H9 (cell line): ENCODE measurements at regions not wholly inside any gene's neighbourhood (a gene's known extent, or its start where the extent isn't known, plus 50 kb on each side); places are given as distances from the start of the nearest gene placed in this dataset.

Experiments used
- DNase-seq: peaks from one replicate; pipeline ENCODE4 v3.0.0-alpha.2; 2017
- H2AFZ ChIP-seq: one replicate; pipeline ENCODE4 v1.6.1; 2013; ENCODE audit warnings: mild to moderate bottlenecking, low read length, control low read depth, moderate library complexity
- H2AK5ac ChIP-seq: 2 replicates; pipeline ENCODE4 v1.6.1; 2013; ENCODE audit warnings: low read length, control low read depth, mixed read lengths; ENCODE audit not compliant: insufficient read length
- H2BK120ac ChIP-seq: one replicate; pipeline ENCODE4 v1.6.1; 2013; ENCODE audit warnings: low read depth, mild to moderate bottlenecking, low read length, control low read depth, inconsistent platforms; ENCODE audit not compliant: poor library complexity, severe bottlenecking
- H2BK12ac ChIP-seq: 2 replicates; pipeline ENCODE4 v1.6.1; 2013; ENCODE audit warnings: low read length, control low read depth, mixed read lengths, low read depth; ENCODE audit not compliant: insufficient read length
- H2BK15ac ChIP-seq: 2 replicates; pipeline ENCODE4 v1.6.1; 2013; ENCODE audit warnings: low read depth, low read length, control low read depth
- H2BK20ac ChIP-seq: one replicate; pipeline ENCODE4 v1.6.1; 2013; ENCODE audit warnings: low read depth, mild to moderate bottlenecking, low read length, control low read depth, inconsistent platforms; ENCODE audit not compliant: poor library complexity, severe bottlenecking
- H2BK5ac ChIP-seq: 2 replicates; pipeline ENCODE4 v1.6.1; 2013; ENCODE audit warnings: low read length, control low read depth, mixed read lengths; ENCODE audit not compliant: insufficient read length
- H3K14ac ChIP-seq: 2 replicates; pipeline ENCODE4 v1.6.1; 2013; ENCODE audit warnings: low read length, control low read depth; ENCODE audit not compliant: insufficient read depth
- H3K18ac ChIP-seq: 2 replicates; pipeline ENCODE4 v1.6.1; 2013; ENCODE audit warnings: low read depth, mild to moderate bottlenecking, mixed read lengths, low read length, control low read depth; ENCODE audit not compliant: insufficient read length
- H3K23ac ChIP-seq: 2 replicates; pipeline ENCODE4 v1.6.1; 2013; ENCODE audit warnings: low read length, control low read depth, mixed read lengths, low read depth; ENCODE audit not compliant: insufficient read length
- H3K23me2 ChIP-seq: 2 replicates; pipeline ENCODE4 v1.6.1; 2013; ENCODE audit warnings: low read depth, mild to moderate bottlenecking, mixed read lengths, low read length, control low read depth; ENCODE audit not compliant: insufficient read length, poor library complexity, severe bottlenecking
- H3K27ac ChIP-seq: 2 replicates; pipeline ENCODE4 v1.5.1; 2013; ENCODE audit warnings: low read length, control low read depth, mixed read lengths, low read depth; ENCODE audit not compliant: insufficient read length
- H3K27me3 ChIP-seq: 2 replicates; pipeline ENCODE4 v1.6.1; 2013; ENCODE audit warnings: low read length, control low read depth, inconsistent platforms; ENCODE audit not compliant: insufficient read depth
- H3K4ac ChIP-seq: 2 replicates; pipeline ENCODE4 v1.6.1; 2013; ENCODE audit warnings: low read depth, mild to moderate bottlenecking, control low read depth, inconsistent platforms, low read length, moderate library complexity
- H3K4me1 ChIP-seq: 2 replicates; pipeline ENCODE4 v1.6.1; 2013; ENCODE audit warnings: low read length, control low read depth, inconsistent platforms; ENCODE audit not compliant: insufficient read depth
- H3K4me2 ChIP-seq: 2 replicates; pipeline ENCODE4 v1.6.1; 2013; ENCODE audit warnings: low read length, control low read depth, mixed read lengths; ENCODE audit not compliant: insufficient read length, insufficient read depth
- H3K56ac ChIP-seq: 2 replicates; pipeline ENCODE4 v1.6.1; 2013; ENCODE audit warnings: low read depth, mild to moderate bottlenecking, mixed read lengths, low read length, control low read depth; ENCODE audit not compliant: insufficient read length
- H3K79me1 ChIP-seq: 2 replicates; pipeline ENCODE4 v1.6.1; 2013; ENCODE audit warnings: low read depth, mild to moderate bottlenecking, moderate library complexity, low read length, control low read depth, inconsistent platforms; ENCODE audit not compliant: insufficient read depth, poor library complexity, severe bottlenecking
- H3K79me2 ChIP-seq: 2 replicates; pipeline ENCODE4 v1.6.1; 2013; ENCODE audit warnings: low read length, control low read depth, inconsistent platforms; ENCODE audit not compliant: insufficient read depth
- H3K9ac ChIP-seq: 2 replicates; pipeline ENCODE4 v1.6.1; 2013; ENCODE audit warnings: low read length, control low read depth, mixed read lengths; ENCODE audit not compliant: insufficient read length; ENCODE audit errors: extremely low read depth
- H3K9me3 ChIP-seq: one replicate; pipeline ENCODE4 v1.6.1; 2013; ENCODE audit warnings: low read depth, low read length, inconsistent platforms; ENCODE audit not compliant: control insufficient read depth
- H3T11ph ChIP-seq: one replicate; pipeline ENCODE4 v1.6.1; 2013; ENCODE audit warnings: mild to moderate bottlenecking, low read length, control low read depth, inconsistent platforms
- H4K20me1 ChIP-seq: one replicate; pipeline ENCODE4 v1.6.1; 2013; ENCODE audit not compliant: control insufficient read depth, insufficient read length, insufficient read depth
- H4K5ac ChIP-seq: 2 replicates; pipeline ENCODE4 v1.6.1; 2013; ENCODE audit warnings: low read depth, mild to moderate bottlenecking, mixed read lengths, low read length, control low read depth; ENCODE audit not compliant: insufficient read length
- H4K8ac ChIP-seq: replicated peaks from 2 replicates; pipeline ENCODE4 v1.6.1; 2013; ENCODE audit warnings: low read length, control low read depth, mixed read lengths, low read depth; ENCODE audit not compliant: insufficient read length
- H4K91ac ChIP-seq: 2 replicates; pipeline ENCODE4 v1.6.1; 2013; ENCODE audit warnings: low read depth, mild to moderate bottlenecking, moderate library complexity, mixed read lengths, low read length, control low read depth; ENCODE audit not compliant: insufficient read length
- H3K27ac Mint-ChIP-seq, 3 experiments: 2 replicates in 2 of 3; 3 replicates in 1 of 3; pipeline ENCODE4 v1.8.0; 2020 to 2021; ENCODE audit warnings: mixed read lengths in 3 of 3, mild to moderate bottlenecking in 1 of 3, moderate library complexity in 1 of 3
- H3K27me3 Mint-ChIP-seq: 2 replicates; pipeline ENCODE4 v1.8.0; 2021; ENCODE audit warnings: low read depth, mild to moderate bottlenecking, moderate library complexity, mixed read lengths
- H3K36me3 Mint-ChIP-seq, 3 experiments: 2 replicates in 2 of 3; 3 replicates in 1 of 3; pipeline ENCODE4 v1.8.0; 2020 to 2021; ENCODE audit warnings: low read depth in 3 of 3, mixed read lengths in 3 of 3; ENCODE audit not compliant: insufficient read depth in 1 of 3
- H3K4me1 Mint-ChIP-seq, 2 experiments: 2 replicates each; pipeline ENCODE4 v1.8.0; 2020; ENCODE audit warnings: mixed read lengths in 2 of 2
- H3K4me3 Mint-ChIP-seq, 2 experiments: 2 replicates in 1 of 2; 3 replicates in 1 of 2; pipeline ENCODE4 v1.8.0; 2020 to 2021; ENCODE audit warnings: mild to moderate bottlenecking in 2 of 2, mixed read lengths in 2 of 2, moderate library complexity in 1 of 2
- H3K9me3 Mint-ChIP-seq, 2 experiments: 2 replicates in 1 of 2; 3 replicates in 1 of 2; pipeline ENCODE4 v1.8.0; 2020; ENCODE audit warnings: mild to moderate bottlenecking in 2 of 2, mixed read lengths in 2 of 2, moderate library complexity in 1 of 2
- WGBS: extraction: QIAGEN DNeasy Blood & Tissue Kit; methylation state at CpG from one replicate; pipeline ENCODE4 v1.1.7; 2013; ENCODE audit warnings: missing lambda C conversion rate, low lambda C conversion rate, mixed read lengths; ENCODE audit not compliant: insufficient read length; ENCODE audit errors: extremely low coverage; 5-methylcytosine and 5-hydroxymethylcytosine counted together
- TF ChIP-seq, protein P1 (sequence below): fragments of 200-600 bp; sonication (generic); conservative IDR thresholded peaks from 3 replicates; pipeline ENCODE4 v1.8.0; 2021; ENCODE audit warnings: antibody characterized with exemption, mild to moderate bottlenecking

- no peak overlapping the region for H3K4me2 ChIP-seq
Measured at GRCh38 chr12:38448991-38449390, 132.4 kb downstream of the ALG10B start.

More at GRCh38 chr12:38448991-38449390, 132.4 kb downstream of the ALG10B start:
- H2AK5ac ChIP-seq, result no peak overlapping the region
- Mint-ChIP-seq H3K9me3 (no peaks in the 10 kb centered on the region), H3K4me1 (no peaks in the 10 kb centered on the region), H3K4me3 (no peak overlapping the region), H3K27ac (no peak overlapping the region), H3K27me3 (no peaks in the 10 kb centered on the region), H3K36me3 (no peaks in the 10 kb centered on the region)
- no peaks in the 10 kb centered on the region for H3K79me2 ChIP-seq
- no peak for DNase-seq
- no peak overlapping the region for H2BK5ac ChIP-seq
- WGBS, result no CpG with 5 or more reads among the region's 2 CpGs
- H2BK20ac ChIP-seq, result no peak overlapping the region
- no peak overlapping the region for H3K9ac ChIP-seq
- no peak overlapping the region for H3K18ac ChIP-seq
- H4K20me1 ChIP-seq, result no peaks in the 10 kb centered on the region
- H4K8ac ChIP-seq, result no peak overlapping the region
- no peak overlapping the region for H2BK12ac ChIP-seq
- H3K56ac ChIP-seq, result no peak overlapping the region
- no peak overlapping the region for H3K4ac ChIP-seq
- no peaks in the 10 kb centered on the region for H3K4me1 ChIP-seq
- H3K14ac ChIP-seq, result no peak overlapping the region
- no peaks in the 10 kb centered on the region for H3K27me3 ChIP-seq
- no peak overlapping the region for H3K27ac ChIP-seq
- H4K5ac ChIP-seq, result no peak overlapping the region
- no peak overlapping the region for H2BK15ac ChIP-seq
- H2AFZ ChIP-seq, result no peak overlapping the region
- H3K23me2 ChIP-seq, result no peaks in the 10 kb centered on the region
- no peak overlapping the region for H2BK120ac ChIP-seq
- H3K23ac ChIP-seq, result no peak overlapping the region
- no peak overlapping the region for H4K91ac ChIP-seq
- no peaks in the 10 kb centered on the region for H3K9me3 ChIP-seq
- no peak overlapping the region for H3T11ph ChIP-seq
- TF ChIP-seq, protein P1, sequence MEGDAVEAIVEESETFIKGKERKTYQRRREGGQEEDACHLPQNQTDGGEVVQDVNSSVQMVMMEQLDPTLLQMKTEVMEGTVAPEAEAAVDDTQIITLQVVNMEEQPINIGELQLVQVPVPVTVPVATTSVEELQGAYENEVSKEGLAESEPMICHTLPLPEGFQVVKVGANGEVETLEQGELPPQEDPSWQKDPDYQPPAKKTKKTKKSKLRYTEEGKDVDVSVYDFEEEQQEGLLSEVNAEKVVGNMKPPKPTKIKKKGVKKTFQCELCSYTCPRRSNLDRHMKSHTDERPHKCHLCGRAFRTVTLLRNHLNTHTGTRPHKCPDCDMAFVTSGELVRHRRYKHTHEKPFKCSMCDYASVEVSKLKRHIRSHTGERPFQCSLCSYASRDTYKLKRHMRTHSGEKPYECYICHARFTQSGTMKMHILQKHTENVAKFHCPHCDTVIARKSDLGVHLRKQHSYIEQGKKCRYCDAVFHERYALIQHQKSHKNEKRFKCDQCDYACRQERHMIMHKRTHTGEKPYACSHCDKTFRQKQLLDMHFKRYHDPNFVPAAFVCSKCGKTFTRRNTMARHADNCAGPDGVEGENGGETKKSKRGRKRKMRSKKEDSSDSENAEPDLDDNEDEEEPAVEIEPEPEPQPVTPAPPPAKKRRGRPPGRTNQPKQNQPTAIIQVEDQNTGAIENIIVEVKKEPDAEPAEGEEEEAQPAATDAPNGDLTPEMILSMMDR, result no peak
- H3K79me1 ChIP-seq, result no peaks in the 10 kb centered on the region
